EH (cell line): ENCODE measurements at regions not wholly inside any gene's neighbourhood (a gene's known extent, or its start where the extent isn't known, plus 50 kb on each side); places are given as distances from the start of the nearest gene placed in this dataset.
A peak's percentile ranks its signal among the peaks of the same experiment; 100 is the strongest.

ENCODE experiments used
- DNase-seq: peaks from one replicate; pipeline ENCODE4 v3.0.0-alpha.2; 2015; ENCODE audit warnings: low read depth

GRCh38 chr10:33735464-33735923, 401.0 kb upstream of the NRP1 start:
- DNase-seq = peak; percentile 22

DNA sequence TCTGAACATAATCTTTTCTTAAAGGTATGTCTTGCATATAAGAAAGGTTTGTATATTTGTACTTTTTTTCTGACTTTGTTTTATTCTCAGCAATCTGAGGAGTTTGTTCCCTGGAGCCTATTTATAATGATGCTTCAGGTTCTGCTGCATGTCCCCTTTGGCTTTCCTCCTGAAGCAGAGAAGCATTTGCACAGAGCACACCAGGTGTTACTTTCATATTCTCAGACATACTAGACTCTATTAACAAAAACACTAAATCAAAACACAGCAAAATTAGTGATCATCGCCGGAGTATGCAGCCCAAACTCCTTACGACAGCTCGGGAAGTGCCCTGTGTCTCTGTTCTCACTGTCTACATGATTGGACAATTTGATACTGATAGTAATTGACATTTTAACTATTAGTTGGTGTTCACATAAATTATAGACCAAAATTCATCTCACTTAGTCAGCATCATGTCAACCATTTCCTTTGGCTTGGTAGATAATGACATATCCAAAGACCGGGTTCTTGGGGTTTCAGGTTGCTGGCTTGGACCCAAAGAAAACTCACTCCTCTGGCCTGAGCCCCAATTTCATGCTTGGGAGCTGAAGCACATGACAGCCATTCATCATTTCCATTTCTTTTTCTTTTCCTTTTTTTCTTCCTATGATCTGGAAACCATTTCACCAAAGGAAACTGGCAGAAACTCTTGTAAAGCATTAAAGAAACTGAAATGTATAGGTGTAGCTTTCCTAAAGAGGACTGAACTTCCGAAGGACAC, 400.1 kb upstream of the NRP1 start:
- peak; percentile 10 for DNase-seq

- no peak for DNase-seq
Observed at GRCh38 chr10:33733058-33733457, 398.6 kb upstream of the NRP1 start.

GRCh38 chr10:33732161-33732680, 397.8 kb upstream of the NRP1 start:
- DNase-seq = no peak

- DNase-seq = no peak
Observed at GRCh38 chr10:33731322-33731721, 396.9 kb upstream of the NRP1 start.

- no peak for DNase-seq
Observed at GRCh38 chr10:33725430-33725829, 391.0 kb upstream of the NRP1 start.

- DNase-seq = no peak
Observed at GRCh38 chr10:33723181-33723580, 388.7 kb upstream of the NRP1 start.

DNA sequence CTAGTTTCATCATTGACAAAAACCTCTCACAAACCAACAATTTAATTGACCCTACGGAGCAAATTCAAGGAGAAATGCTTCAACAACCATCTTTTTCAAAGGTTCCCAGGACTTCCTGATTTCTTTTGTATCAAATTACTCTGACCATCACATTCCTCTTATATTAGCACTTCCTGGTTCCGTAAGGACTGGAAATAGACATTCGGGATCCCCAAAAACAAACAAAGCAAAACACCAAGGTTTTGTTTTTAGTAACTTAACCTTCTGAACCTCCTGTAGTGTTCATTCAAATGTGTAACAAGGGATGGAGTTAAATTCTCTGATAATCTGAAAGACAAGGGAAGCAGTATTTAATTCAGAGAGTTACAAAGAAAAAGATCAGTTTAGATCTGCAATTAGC, 387.6 kb upstream of the NRP1 start:
- DNase-seq = peak; percentile 65

GRCh38 chr10:33721509-33721908, 387.0 kb upstream of the NRP1 start:
- DNase-seq = no peak

GRCh38 chr10:33720161-33720560, 385.7 kb upstream of the NRP1 start:
- no peak for DNase-seq

GRCh38 chr10:33719005-33719703, 384.7 kb upstream of the NRP1 start:
- no peak for DNase-seq

DNA sequence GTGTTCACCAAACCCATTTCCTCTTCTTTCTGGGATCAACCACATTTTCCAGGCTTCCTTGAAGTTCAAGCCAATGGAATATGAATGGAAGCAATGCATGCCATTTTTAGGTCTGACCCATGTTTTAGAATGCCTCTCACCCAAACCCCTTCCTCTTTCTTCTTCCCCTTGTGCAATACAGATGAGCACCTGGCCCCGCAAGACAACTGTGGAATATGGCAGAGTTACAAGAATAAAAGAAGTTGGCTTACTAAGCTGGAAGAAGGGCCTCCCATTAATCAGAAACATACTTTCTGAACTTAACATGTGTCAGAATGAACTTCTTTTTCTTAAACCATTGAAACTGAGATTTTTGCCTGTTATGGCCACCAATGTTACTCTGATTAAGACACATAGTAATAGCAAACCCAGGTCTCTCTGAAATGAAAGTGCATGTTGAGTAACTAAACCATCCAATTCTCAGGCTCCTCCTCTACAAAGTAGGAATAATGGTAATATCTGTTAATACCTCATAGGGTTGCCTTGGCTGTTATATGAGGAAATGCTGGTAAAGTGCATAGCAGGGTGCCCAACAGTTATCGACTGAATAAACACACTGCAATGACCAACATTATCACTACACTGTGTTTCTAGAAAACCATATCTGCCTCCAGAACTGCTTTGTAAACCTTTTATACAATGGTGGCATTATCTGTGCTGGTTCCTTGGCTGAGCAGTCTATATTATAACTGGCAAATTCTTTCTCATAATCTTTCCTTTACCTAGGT, 382.2 kb upstream of the NRP1 start:
- DNase-seq = no peak

DNA sequence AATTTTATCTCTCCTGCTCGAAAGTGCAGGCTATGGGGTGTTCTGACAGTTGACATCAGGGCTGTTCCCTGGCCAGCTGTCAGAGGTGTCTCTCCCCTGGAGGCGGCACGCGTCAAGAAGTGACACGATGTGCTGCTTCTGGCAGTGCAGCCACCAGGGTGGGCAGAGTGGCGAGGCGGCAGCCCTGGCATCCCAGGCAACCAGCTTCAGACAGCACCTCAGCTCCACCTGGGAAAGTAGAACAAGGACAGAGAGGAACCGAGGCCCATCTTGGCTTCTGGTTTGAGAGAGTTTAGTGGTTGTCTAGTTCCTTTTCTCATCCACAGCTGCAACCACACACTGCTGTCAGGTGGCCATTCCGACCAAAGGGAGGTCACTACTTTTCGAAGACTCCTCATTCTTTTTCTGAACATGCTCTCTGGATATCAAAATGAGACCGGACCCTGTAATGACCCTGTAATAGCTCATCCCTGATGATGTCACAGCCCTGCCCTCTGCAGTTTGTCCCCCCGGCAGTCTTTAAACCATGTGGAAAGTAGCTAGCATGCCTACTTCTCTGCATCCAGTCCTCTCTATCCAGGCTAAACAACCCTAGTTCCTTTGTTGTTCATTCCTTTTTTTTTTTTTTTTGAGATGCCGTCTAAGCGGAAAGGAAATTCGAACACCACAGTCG, 381.0 kb upstream of the NRP1 start:
- DNase-seq = no peak

DNA sequence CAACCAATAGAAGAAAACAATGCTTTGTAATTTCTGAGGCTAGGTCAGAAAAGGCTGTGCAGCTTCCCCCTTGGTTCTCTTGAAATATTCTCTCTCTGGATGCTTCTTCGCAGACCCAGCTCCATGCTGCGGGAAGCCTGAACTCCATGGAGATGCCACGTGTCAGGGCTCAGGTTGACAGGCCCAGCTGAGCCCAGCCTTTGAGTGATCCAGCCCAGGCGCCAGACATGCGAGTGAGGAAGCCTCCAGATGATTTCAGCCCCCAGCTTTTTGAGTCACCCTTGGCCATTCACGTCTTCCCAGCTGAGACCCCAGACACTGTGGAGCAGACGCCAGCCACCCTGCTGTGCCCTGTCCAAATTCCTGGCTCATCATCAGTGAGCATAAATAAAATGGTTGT, 378.4 kb upstream of the NRP1 start:
- DNase-seq = no peak

GRCh38 chr10:33710006-33710405, 375.5 kb upstream of the NRP1 start:
- no peak for DNase-seq

- peak; percentile 24 for DNase-seq
Observed at GRCh38 chr10:33709008-33709753, 374.7 kb upstream of the NRP1 start.

DNA sequence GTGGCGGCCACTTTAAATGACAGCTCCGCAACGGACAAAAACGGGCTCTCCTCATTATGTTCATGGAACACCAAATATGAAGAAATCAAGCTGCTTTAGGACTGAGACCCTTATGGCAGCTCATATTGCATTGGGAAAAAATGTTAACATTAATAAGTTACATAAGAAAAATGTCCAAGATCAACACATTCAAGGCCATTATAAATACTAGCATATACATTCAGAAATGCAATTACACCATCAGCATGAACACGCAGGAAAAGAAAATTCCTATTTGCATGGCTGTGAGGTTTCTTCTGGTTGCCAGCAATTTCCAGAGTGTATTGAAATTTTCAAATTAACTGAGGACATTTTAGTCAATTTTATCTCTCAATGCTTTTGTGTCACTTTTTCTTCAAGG, 374.1 kb upstream of the NRP1 start:
- no peak for DNase-seq

GRCh38 chr10:33706746-33707145, 372.3 kb upstream of the NRP1 start:
- DNase-seq = peak; percentile 75

DNA sequence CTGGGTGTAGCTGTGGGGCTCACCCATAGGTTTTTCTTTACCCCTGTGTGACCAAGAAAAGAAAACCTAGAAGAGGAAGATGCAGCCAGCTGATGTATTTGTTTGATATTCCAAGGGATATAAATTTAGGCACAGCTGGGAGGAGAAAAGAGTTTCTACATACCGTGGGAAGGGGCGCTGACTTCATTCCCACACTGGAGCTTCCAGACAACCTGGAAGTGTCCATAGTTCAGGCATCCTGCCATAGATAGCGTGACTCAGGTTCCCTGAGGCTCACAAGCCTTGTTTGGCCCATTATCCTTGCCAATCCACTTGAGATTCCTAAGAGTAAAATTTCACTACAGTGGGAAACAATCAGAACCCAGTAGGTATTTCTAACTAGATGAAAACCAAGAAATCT, 371.7 kb upstream of the NRP1 start:
- DNase-seq = peak; percentile 96

DNA sequence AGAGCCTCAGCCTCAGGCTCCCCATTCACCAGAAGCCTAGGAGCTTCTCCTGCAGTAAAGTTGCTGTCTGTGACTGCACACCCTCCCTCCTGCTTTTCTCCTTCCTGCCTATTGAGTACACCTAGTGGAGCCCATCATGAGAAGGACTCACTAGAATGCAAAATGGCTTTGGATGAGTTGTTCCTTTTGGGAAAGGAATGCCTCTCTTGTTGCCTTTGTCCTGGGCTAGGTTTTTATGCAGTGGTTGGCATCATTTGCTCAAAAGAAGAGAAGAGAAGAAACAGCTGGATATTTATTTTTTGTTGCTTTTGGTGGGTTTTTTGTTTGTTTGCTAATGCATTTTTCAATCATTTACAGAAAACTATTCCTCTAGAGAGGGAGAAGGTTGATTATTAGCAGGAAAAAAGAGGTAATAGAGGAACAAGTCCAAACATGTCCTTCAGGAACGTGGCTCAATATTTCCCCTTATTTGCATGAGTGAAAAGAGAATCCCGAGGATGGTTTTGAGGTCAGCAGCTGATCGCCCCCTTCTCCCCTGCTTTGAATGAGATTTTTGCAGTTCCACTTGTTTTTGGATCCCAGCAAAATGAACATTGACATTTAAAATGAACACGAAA, 369.9 kb upstream of the NRP1 start:
- no peak for DNase-seq
